ENCODE measurements at regions not wholly inside any gene's neighbourhood (a gene's known extent, or its start where the extent isn't known, plus 50 kb on each side); places are given as distances from the start of the nearest gene placed in this dataset.

- TF ChIP-seq EZH2 (IDR thresholded peaks at IDR 0.05; ENCODE audit: low read depth, low read length, severe bottlenecking) (no peak), PHF8 (conservative IDR thresholded peaks at IDR 0.05; ENCODE audit: low read depth, low read length) (no peak), BACH1 (IDR thresholded peaks at IDR 0.05; ENCODE audit: low read length) (no peak), KDM4A (IDR thresholded peaks at IDR 0.05; ENCODE audit: low read depth, low read length, severe bottlenecking) (no peak)
Observed at GRCh38 chr7:28290496-28290895, 109.9 kb upstream of the JAZF1 start (continued).

All from H1 (cell line).